Tibial nerve (tissue), 4 donors: ENCODE measurements at regions not wholly inside any gene's neighbourhood (a gene's known extent, or its start where the extent isn't known, plus 50 kb on each side); places are given as distances from the start of the nearest gene placed in this dataset.

Experiments used
- EP300 ChIP-seq, 2 donors: sonication (generic); formaldehyde crosslinking; IDR thresholded peaks; one replicate each; pipeline ENCODE4 v1.6.1; 2017; ENCODE audit warnings: antibody characterized with exemption in 2 of 2, mild to moderate bottlenecking in 1 of 2
- TF ChIP-seq, protein P1 (sequence below), 5 experiments: fragments of 200-600 bp in 3 of 5; fragments of 450-650 bp in 2 of 5; sonication (generic) in 3 of 5; IDR thresholded peaks; one replicate each; pipeline ENCODE4 v1.5.1; 2016 to 2019; ENCODE audit warnings: antibody characterized with exemption in 5 of 5, mild to moderate bottlenecking in 3 of 5, moderate library complexity in 2 of 5

- TF ChIP-seq, protein P1, sequence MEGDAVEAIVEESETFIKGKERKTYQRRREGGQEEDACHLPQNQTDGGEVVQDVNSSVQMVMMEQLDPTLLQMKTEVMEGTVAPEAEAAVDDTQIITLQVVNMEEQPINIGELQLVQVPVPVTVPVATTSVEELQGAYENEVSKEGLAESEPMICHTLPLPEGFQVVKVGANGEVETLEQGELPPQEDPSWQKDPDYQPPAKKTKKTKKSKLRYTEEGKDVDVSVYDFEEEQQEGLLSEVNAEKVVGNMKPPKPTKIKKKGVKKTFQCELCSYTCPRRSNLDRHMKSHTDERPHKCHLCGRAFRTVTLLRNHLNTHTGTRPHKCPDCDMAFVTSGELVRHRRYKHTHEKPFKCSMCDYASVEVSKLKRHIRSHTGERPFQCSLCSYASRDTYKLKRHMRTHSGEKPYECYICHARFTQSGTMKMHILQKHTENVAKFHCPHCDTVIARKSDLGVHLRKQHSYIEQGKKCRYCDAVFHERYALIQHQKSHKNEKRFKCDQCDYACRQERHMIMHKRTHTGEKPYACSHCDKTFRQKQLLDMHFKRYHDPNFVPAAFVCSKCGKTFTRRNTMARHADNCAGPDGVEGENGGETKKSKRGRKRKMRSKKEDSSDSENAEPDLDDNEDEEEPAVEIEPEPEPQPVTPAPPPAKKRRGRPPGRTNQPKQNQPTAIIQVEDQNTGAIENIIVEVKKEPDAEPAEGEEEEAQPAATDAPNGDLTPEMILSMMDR (IDR thresholded peaks at IDR 0.05) = no peak
- no peak for TF ChIP-seq EP300 (IDR thresholded peaks at IDR 0.05)
Measured at GRCh38 chr10:37675449-37675848, 182.0 kb downstream of the ZNF248 start.
